K562 (cell line): ENCODE measurements at regions not wholly inside any gene's neighbourhood (a gene's known extent, or its start where the extent isn't known, plus 50 kb on each side); places are given as distances from the start of the nearest gene placed in this dataset.

Source experiments
- ATAC-seq: fragments of 200-7000 bp; cut with Tn5 transposase; 3 replicates; pipeline ENCODE4 v1.9.1; 2020; ENCODE audit warnings: moderate library complexity
- BruUV-seq: library from RNA; stranded (reverse); fragments of 400-500 nt; replicated peaks from 2 replicates; lab custom pipeline; 2021; lab: Mats Ljungman, UMichigan
- CTCF ChIA-PET: fragments of 300-600 bp; formaldehyde crosslinking; extraction: SDS; loops from one replicate; lab custom pipeline; 2021; ENCODE audit warnings: low intra/inter-chr PET ratio; lab: Yijun Ruan, JAX
- POLR2A ChIA-PET: fragments of 300-600, 350-650 bp; sonication (Branson Sonifier 250); formaldehyde crosslinking; extraction: SDS; loops from one replicate; lab custom pipeline; 2021; ENCODE audit warnings: antibody characterized with exemption, inconsistent platforms; lab: Yijun Ruan, JAX
- DNase-seq, 4 experiments: peaks; one replicate each; pipeline versions ENCODE4 v3.0.0 to v3.0.0-alpha.2; 2011 to 2018; ENCODE audit warnings: low spot score in 3 of 4, mixed read lengths in 3 of 4; ENCODE audit errors: extremely low read depth in 1 of 4
- FAIRE-seq: peaks from 2 replicates; lab custom pipeline; 2011; peaks lifted over from hg19 to GRCh38; lab: Jason Lieb, UNC
- H2AFZ ChIP-seq: 2 replicates; pipeline ENCODE4 v1.6.0; 2011; ENCODE audit warnings: low read depth, low read length, control low read depth, inconsistent platforms
- H3K27ac ChIP-seq: fragments of 200-600 bp; 3 replicates; pipeline ENCODE4 v1.8.0; 2011; ENCODE audit warnings: low read depth, mild to moderate bottlenecking, control low read depth, inconsistent platforms, low read length, moderate library complexity, mixed read lengths; ENCODE audit errors: extremely low read depth
- H3K27me3 ChIP-seq, 2 experiments: fragments of 300-600 bp in 1 of 2; 2 replicates in 1 of 2; 3 replicates in 1 of 2; pipeline versions ENCODE4 v1.6.0 to v1.8.0; 2011; ENCODE audit warnings: inconsistent platforms in 2 of 2, low read length in 2 of 2, mild to moderate bottlenecking in 1 of 2, mixed read lengths in 1 of 2, moderate library complexity in 1 of 2; ENCODE audit not compliant: control insufficient read depth in 2 of 2, insufficient read depth in 2 of 2
- H3K36me3 ChIP-seq: fragments of 300-600 bp; 3 replicates; pipeline ENCODE4 v1.8.0; 2011; ENCODE audit warnings: mild to moderate bottlenecking, low read length, inconsistent platforms; ENCODE audit not compliant: control insufficient read depth, insufficient read depth
- H3K4me1 ChIP-seq, 2 experiments: fragments of 200-600 bp in 1 of 2; replicated peaks in 1 of 2; 2 replicates in 1 of 2; 3 replicates in 1 of 2; pipeline versions ENCODE4 v1.5.1 to v1.8.0; 2011; ENCODE audit warnings: inconsistent platforms in 2 of 2, low read length in 2 of 2, mild to moderate bottlenecking in 1 of 2, mixed read lengths in 1 of 2, moderate library complexity in 1 of 2; ENCODE audit not compliant: control insufficient read depth in 2 of 2, insufficient read depth in 2 of 2
- H3K4me2 ChIP-seq: 2 replicates; pipeline ENCODE4 v1.6.1; 2011; ENCODE audit warnings: low read length, control low read depth, inconsistent platforms, mixed read lengths; ENCODE audit not compliant: insufficient read depth
- H3K4me3 ChIP-seq: fragments of 200-600 bp; sonication (generic), shearing (Covaris generic); 2 replicates; pipeline ENCODE4 v1.5.1; 2016; ENCODE audit warnings: control low read depth, inconsistent platforms
- H3K79me2 ChIP-seq: fragments of 200-600 bp; 3 replicates; pipeline ENCODE4 v1.8.0; 2011; ENCODE audit warnings: low read length, inconsistent platforms; ENCODE audit not compliant: control insufficient read depth, insufficient read depth
- H3K9ac ChIP-seq, 2 experiments: 2 replicates each; pipeline versions ENCODE4 v1.6.0 to v1.6.1; 2011; ENCODE audit warnings: low read depth in 2 of 2, low read length in 2 of 2, control low read depth in 1 of 2, inconsistent platforms in 1 of 2, mild to moderate bottlenecking in 1 of 2, mixed read lengths in 1 of 2; ENCODE audit not compliant: insufficient read depth in 1 of 2
- H3K9me1 ChIP-seq: one replicate; pipeline ENCODE4 v1.6.0; 2011; ENCODE audit warnings: inconsistent platforms, mild to moderate bottlenecking, low read length, moderate library complexity; ENCODE audit not compliant: control insufficient read depth, insufficient read depth
- H3K9me3 ChIP-seq: replicated peaks from 2 replicates; pipeline ENCODE4 v1.5.1; 2011; ENCODE audit warnings: low read depth, low read length, inconsistent platforms; ENCODE audit not compliant: control insufficient read depth, insufficient read depth
- H4K20me1 ChIP-seq: replicated peaks from 2 replicates; pipeline ENCODE4 v1.6.1; 2011; ENCODE audit warnings: low read length, inconsistent platforms, mixed read lengths; ENCODE audit not compliant: control insufficient read depth, insufficient read depth
- CHAMP1 ChIP-seq: fragments of 450-650 bp; IDR thresholded peaks from 2 replicates; pipeline ENCODE4 v1.6.1; 2016; ENCODE audit warnings: mild to moderate bottlenecking
- CLOCK ChIP-seq: fragments of 250-450 bp; sonication (Bioruptor Pico); IDR thresholded peaks from 2 replicates; pipeline ENCODE4 v1.4.0; 2020; ENCODE audit warnings: mild to moderate bottlenecking, moderate library complexity, borderline replicate concordance
- DNMT1 ChIP-seq: fragments of 450-650 bp; IDR thresholded peaks from 2 replicates; pipeline ENCODE4 v1.6.1; 2016; ENCODE audit warnings: antibody characterized with exemption, mild to moderate bottlenecking
- ETV5 ChIP-seq: sonication (generic); formaldehyde crosslinking; IDR thresholded peaks from 2 replicates; pipeline ENCODE4 v1.4.0; 2020; ENCODE audit warnings: low read depth, mild to moderate bottlenecking, missing genetic modification reagents
- FOXJ3 ChIP-seq: sonication (generic); formaldehyde crosslinking; IDR thresholded peaks from 2 replicates; pipeline ENCODE4 v1.4.0; 2020; ENCODE audit warnings: mild to moderate bottlenecking, missing genetic modification reagents
- KAT8 ChIP-seq: fragments of 450-650 bp; IDR thresholded peaks from 2 replicates; pipeline ENCODE4 v1.6.1; 2016; ENCODE audit warnings: low read depth, mild to moderate bottlenecking
- MXI1 ChIP-seq: IDR thresholded peaks from 2 replicates; pipeline ENCODE4 v1.6.1; 2011; ENCODE audit warnings: low read depth, mild to moderate bottlenecking, improper control_type of control experiment, low read length
- SMC3 ChIP-seq: conservative IDR thresholded peaks from 2 replicates; pipeline ENCODE4 v1.6.1; 2011; ENCODE audit warnings: low read depth, low read length, improper control_type of control experiment; ENCODE audit not compliant: insufficient read depth
- SP2 ChIP-seq: IDR thresholded peaks from 2 replicates; pipeline ENCODE4 v1.6.1; 2011; ENCODE audit warnings: mild to moderate bottlenecking, low read depth, low read length, moderate library complexity; ENCODE audit not compliant: poor library complexity, severe bottlenecking; ENCODE audit errors: extremely low read depth
- SRSF1 ChIP-seq: fragments of 200-400 bp; formaldehyde crosslinking; IDR thresholded peaks from 2 replicates; pipeline ENCODE4 v1.6.1; 2017; ENCODE audit warnings: mild to moderate bottlenecking, low read depth, low read length, moderate library complexity
- TCF3 ChIP-seq: sonication (generic); formaldehyde crosslinking; IDR thresholded peaks from 2 replicates; pipeline ENCODE4 v1.4.0; 2020; ENCODE audit warnings: mild to moderate bottlenecking, missing genetic modification reagents
- ZNF354B ChIP-seq: fragments of 250-450 bp; sonication (Bioruptor Pico); IDR thresholded peaks from 2 replicates; pipeline ENCODE4 v1.4.0; 2020
- ZNF584 ChIP-seq: fragments of 200-800 bp; sonication (Bioruptor generic); IDR thresholded peaks from 2 replicates; pipeline ENCODE4 v1.6.1; 2016; ENCODE audit warnings: low read depth, mild to moderate bottlenecking, missing genetic modification characterization, missing compliant biosample characterization
- WGBS: fragments of 100-300 bp; shearing (Covaris generic); methylation state at CpG from one replicate; pipeline ENCODE4 v1.1.6; 2016; ENCODE audit warnings: low coverage, mixed read lengths; ENCODE audit not compliant: insufficient coverage; ENCODE audit errors: missing lambda C conversion rate; 5-methylcytosine and 5-hydroxymethylcytosine counted together
- in situ Hi-C: fragments of 300-500 bp; cut with MboI; formaldehyde crosslinking; loops from 4 replicates; pipeline ENCODE4 v1.15.0; 2018; ENCODE audit warnings: inconsistent platforms, mixed read lengths
- intact Hi-C: fragments of 100-400 bp; cut with micrococcal nuclease; formaldehyde crosslinking; loops from 2 replicates; pipeline ENCODE4 v1.14.2; 2022

DNA sequence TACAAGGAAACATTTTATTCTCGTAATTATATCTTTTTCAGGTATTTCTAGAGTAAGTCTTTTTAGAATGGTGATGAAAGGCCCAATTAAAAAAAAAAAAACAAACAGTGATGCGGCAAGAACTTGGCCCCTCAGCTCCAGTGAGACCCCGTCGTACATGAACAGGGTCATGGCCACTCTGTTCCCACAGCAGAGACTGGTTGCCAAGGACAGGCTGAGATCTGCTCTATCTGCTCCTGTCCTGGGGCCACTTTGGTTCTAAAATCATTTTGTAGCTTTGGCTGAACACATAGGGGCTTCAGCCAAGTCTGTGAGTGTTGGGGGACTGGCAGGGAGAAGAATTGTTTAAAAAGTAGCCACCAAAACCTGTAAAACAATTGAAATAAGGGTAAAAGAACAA, 286.9 kb downstream of the RFC3 start:
- Histone ChIP-seq H3K4me2 (no peak overlapping the region), H3K4me3 (no peak overlapping the region), H3K4me1 (no peaks in the 10 kb centered on the region), H4K20me1 (no peaks in the 10 kb centered on the region), H3K9me1 (no peaks in the 10 kb centered on the region), H3K9me3 (no peaks in the 10 kb centered on the region), H3K36me3 (no peaks in the 10 kb centered on the region), H3K9ac (no peak overlapping the region), H3K27me3 (no peaks in the 10 kb centered on the region), H3K27ac (no peak overlapping the region), H2AFZ (no peak overlapping the region), H3K79me2 (no peaks in the 10 kb centered on the region)
- TF ChIP-seq TCF3 (CRISPR knock-in tag) (no peak), SRSF1 (no peak), SP2 (no peak)
- ChIA-PET CTCF (no interaction called here), POLR2A (no interaction called here)
- ATAC-seq (no peak), DNase-seq (no peak), FAIRE-seq (no peak)
- WGBS, result 0% methylated on average over 4 of the region's 4 CpGs
- in situ Hi-C loops, result no loop called here
- intact Hi-C loops, result no loop called here
- no TSS peak for BruUV-seq

- Histone ChIP-seq H2AFZ (no peak overlapping the region), H3K9ac (no peak overlapping the region), H3K4me1 (no peaks in the 10 kb centered on the region), H3K4me2 (no peak overlapping the region), H4K20me1 (no peaks in the 10 kb centered on the region), H3K27ac (no peak overlapping the region), H3K4me3 (no peak overlapping the region), H3K36me3 (no peaks in the 10 kb centered on the region), H3K27me3 (no peaks in the 10 kb centered on the region), H3K79me2 (no peaks in the 10 kb centered on the region), H3K9me3 (no peaks in the 10 kb centered on the region), H3K9me1 (no peaks in the 10 kb centered on the region)
- DNase-seq, result no peak
- intact Hi-C loops (no loop called here), in situ Hi-C loops (no loop called here)
- ChIA-PET POLR2A (no interaction called here), CTCF (no interaction called here)
- no TSS peak for BruUV-seq
- FAIRE-seq, result no peak
- ATAC-seq, result no peak
- 0% methylated on average over 1 of the region's 1 CpG for WGBS
- TF ChIP-seq SMC3, result no peak
- TF ChIP-seq DNMT1, result no peak
- TF ChIP-seq ZNF584 (CRISPR knock-in tag), result no peak
- TF ChIP-seq CLOCK (CRISPR knock-in tag), result no peak
- TF ChIP-seq SRSF1, result no peak
- TF ChIP-seq ZNF354B (CRISPR knock-in tag), result no peak
- no peak for TF ChIP-seq ETV5 (CRISPR knock-in tag)
- TF ChIP-seq KAT8, result no peak
- no peak for TF ChIP-seq MXI1
- TF ChIP-seq CHAMP1, result no peak
- no peak for TF ChIP-seq FOXJ3 (CRISPR knock-in tag)
These were observed 289.9 kb downstream of the RFC3 start for GRCh38 chr13:34107806-34108205.
